ENCODE measurements at regions not wholly inside any gene's neighbourhood (a gene's known extent, or its start where the extent isn't known, plus 50 kb on each side); places are given as distances from the start of the nearest gene placed in this dataset.
"Not testable (repeated sequence)": the region's sequence is repeated elsewhere in the genome, so short reads cannot be mapped to it uniquely, and the experiment has no call there.

GRCh38 chr13:25017808-25018728 is 77.9 kb upstream of the PABPC3 start:
- peak; percentile 63 for DNase-seq
- intact Hi-C loops (cut with DNase I); H3K4me1 ChIP-seq; H3K9me3 ChIP-seq; H3K36me3 ChIP-seq; H3K27ac ChIP-seq: not testable (repeated sequence)
- peak; percentile 66 to 75 for ATAC-seq
- Histone ChIP-seq H3K27me3 (ENCODE audit: low read depth) (peaks cover 59% of the 10 kb centered on the region), H3K4me3 (peak overlapping the region; percentile 38)

GRCh38 chr13:25018729-25019115 is 77.2 kb upstream of the PABPC3 start:
- DNase-seq (no peak), ATAC-seq (no peak)
- TF ChIP-seq CTCF (IDR thresholded peaks at IDR 0.05), result no peak
- Histone ChIP-seq H3K36me3 (no peaks in the 10 kb centered on the region), H3K9me3 (no peaks in the 10 kb centered on the region), H3K27me3 (ENCODE audit: low read depth) (peaks cover 58% of the 10 kb centered on the region), H3K27ac (no peak overlapping the region), H3K4me1 (no peaks in the 10 kb centered on the region), H3K4me3 (peak overlapping the region; percentile 38)
- intact Hi-C loops (cut with DNase I), result no loop called here

GRCh38 chr13:25019741-25020140 is 76.2 kb upstream of the PABPC3 start:
- DNase-seq; H3K4me1 ChIP-seq; H3K27ac ChIP-seq; H3K4me3 ChIP-seq; H3K36me3 ChIP-seq; ATAC-seq; H3K9me3 ChIP-seq; intact Hi-C loops (cut with DNase I): not testable (repeated sequence)
- H3K27me3 ChIP-seq (ENCODE audit: low read depth), result peaks cover 50% of the 10 kb centered on the region

- H3K36me3 ChIP-seq, result no peaks in the 10 kb centered on the region
- H3K27ac ChIP-seq, result no peak overlapping the region
- H3K9me3 ChIP-seq, result no peaks in the 10 kb centered on the region
- TF ChIP-seq CTCF (IDR thresholded peaks at IDR 0.05), result no peak
- H3K27me3 ChIP-seq (ENCODE audit: low read depth), result peaks cover 12% of the 10 kb centered on the region
- H3K4me1 ChIP-seq, result no peaks in the 10 kb centered on the region
- no peak for DNase-seq
- intact Hi-C loops (cut with DNase I), result no loop called here
- no peak for ATAC-seq
- no peak overlapping the region for H3K4me3 ChIP-seq
Measured at GRCh38 chr13:25024175-25024574, 71.8 kb upstream of the PABPC3 start.

- H3K27me3 ChIP-seq (ENCODE audit: low read depth), result peaks cover 4% of the 10 kb centered on the region
- DNase-seq (no peak), ATAC-seq (no peak)
- no peak for TF ChIP-seq CTCF (IDR thresholded peaks at IDR 0.05)
- no peak overlapping the region for H3K27ac ChIP-seq
- intact Hi-C loops (cut with DNase I), result no loop called here
- no peaks in the 10 kb centered on the region for H3K36me3 ChIP-seq
- H3K9me3 ChIP-seq, result no peaks in the 10 kb centered on the region
- no peak overlapping the region for H3K4me3 ChIP-seq
- H3K4me1 ChIP-seq, result no peaks in the 10 kb centered on the region
Measured at GRCh38 chr13:25032160-25032559, 63.8 kb upstream of the PABPC3 start.

GRCh38 chr13:25034173-25034572 is 61.8 kb upstream of the PABPC3 start:
- intact Hi-C loops (cut with DNase I), result no loop called here
- Histone ChIP-seq H3K27me3 (ENCODE audit: low read depth) (peaks cover 11% of the 10 kb centered on the region), H3K27ac (no peak overlapping the region), H3K36me3 (no peaks in the 10 kb centered on the region), H3K4me1 (no peaks in the 10 kb centered on the region), H3K4me3 (no peak overlapping the region), H3K9me3 (no peaks in the 10 kb centered on the region)
- no peak for TF ChIP-seq CTCF (IDR thresholded peaks at IDR 0.05)
- ATAC-seq (no peak), DNase-seq (no peak)

Measured in lower lobe of right lung (tissue), 2 donors.